ENCODE measurements at regions not wholly inside any gene's neighbourhood (a gene's known extent, or its start where the extent isn't known, plus 50 kb on each side); places are given as distances from the start of the nearest gene placed in this dataset.

GRCh38 chr17:14514973-14515372 lies 214.1 kb downstream of the HS3ST3B1 start:
- Histone ChIP-seq H3K36me3 (replicated peaks) (no peaks in the 10 kb centered on the region), H3K27me3 (replicated peaks) (no peaks in the 10 kb centered on the region), H3K27ac (no peak overlapping the region), H3K4me3 (ENCODE audit: low read depth, low read length) (no peak overlapping the region)
- peak; percentile 7 for TF ChIP-seq CTCF (IDR thresholded peaks at IDR 0.05; ENCODE audit: low read depth, low read length, missing control alignments)
- in situ Hi-C loops (cut with HindIII; ENCODE audit: low pct_ligation_motif_present, low sequenced_read_pairs) = no loop called here
- no peak for DNase-seq

DNA sequence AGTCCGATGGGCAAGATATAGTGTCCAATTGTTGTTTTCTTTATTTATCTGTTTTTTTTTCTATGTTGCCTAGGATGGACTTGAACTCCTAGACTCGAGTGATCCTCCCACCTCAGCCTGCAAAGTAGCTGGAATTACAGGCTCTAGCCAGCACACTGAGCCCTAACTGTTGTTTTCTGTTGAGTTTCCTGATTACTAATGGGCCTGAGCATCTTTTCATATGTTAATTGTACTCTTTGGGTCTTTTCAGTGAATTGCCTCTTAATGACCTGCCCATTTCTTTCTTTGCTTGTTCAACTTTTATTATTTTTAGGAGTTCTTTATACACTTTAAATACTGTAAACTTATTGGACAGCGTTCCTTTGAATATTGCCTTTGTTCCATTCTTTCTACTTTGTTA lies 213.0 kb downstream of the HS3ST3B1 start:
- Histone ChIP-seq H3K27me3 (replicated peaks) (no peaks in the 10 kb centered on the region), H3K27ac (no peak overlapping the region), H3K36me3 (replicated peaks) (no peaks in the 10 kb centered on the region), H3K4me3 (ENCODE audit: low read depth, low read length) (no peak overlapping the region)
- DNase-seq = no peak
- in situ Hi-C loops (cut with HindIII; ENCODE audit: low pct_ligation_motif_present, low sequenced_read_pairs) = no loop called here
- TF ChIP-seq CTCF (IDR thresholded peaks at IDR 0.05; ENCODE audit: low read depth, low read length, missing control alignments) = no peak

DNA sequence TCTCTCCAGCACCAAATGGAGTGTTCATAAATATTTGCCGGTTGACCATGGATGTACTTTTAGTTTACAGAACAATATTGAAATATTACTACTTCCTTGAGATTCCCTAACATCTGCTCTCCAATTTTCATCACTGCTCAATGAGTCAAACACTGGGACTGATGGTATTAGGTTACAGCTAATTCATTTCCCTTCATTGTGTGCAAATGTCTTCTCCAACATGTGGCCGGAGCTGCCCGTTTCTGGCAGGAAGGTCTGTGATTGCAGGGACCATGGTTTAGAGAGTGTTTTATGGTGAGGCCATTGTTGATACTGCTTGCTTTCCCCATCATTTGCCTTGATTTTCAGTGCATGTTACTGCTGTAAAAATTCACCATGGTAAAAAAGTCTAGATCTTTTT lies 209.3 kb downstream of the HS3ST3B1 start:
- DNase-seq = no peak
- no peak overlapping the region for H3K27ac ChIP-seq
- in situ Hi-C loops (cut with HindIII; ENCODE audit: low pct_ligation_motif_present, low sequenced_read_pairs) = no loop called here
- H3K4me3 ChIP-seq (ENCODE audit: low read depth, low read length) = no peak overlapping the region
- H3K36me3 ChIP-seq (replicated peaks) = no peaks in the 10 kb centered on the region
- no peaks in the 10 kb centered on the region for H3K27me3 ChIP-seq (replicated peaks)
- TF ChIP-seq CTCF (IDR thresholded peaks at IDR 0.05; ENCODE audit: low read depth, low read length, missing control alignments) = no peak

DNA sequence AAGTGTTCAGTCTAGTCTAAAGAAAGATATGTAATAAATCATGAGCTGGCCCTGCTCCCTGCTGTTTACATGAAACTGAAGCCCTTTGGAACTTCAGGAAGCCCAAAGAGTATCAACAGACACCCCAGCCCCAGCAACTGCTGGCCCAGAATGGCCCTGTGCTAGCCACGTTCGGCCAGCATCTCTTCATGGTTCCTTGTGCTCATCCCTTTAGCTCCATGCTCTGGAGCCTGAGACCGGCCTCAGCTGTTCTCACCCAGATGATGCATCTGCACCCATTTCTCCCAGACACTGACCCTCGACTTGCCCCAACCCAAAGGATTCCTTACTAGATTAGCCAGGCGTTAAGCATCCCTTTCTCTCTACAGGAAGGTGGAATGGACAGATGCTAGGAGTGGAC lies 207.3 kb downstream of the HS3ST3B1 start:
- in situ Hi-C loops (cut with HindIII; ENCODE audit: low pct_ligation_motif_present, low sequenced_read_pairs) = no loop called here

DNA sequence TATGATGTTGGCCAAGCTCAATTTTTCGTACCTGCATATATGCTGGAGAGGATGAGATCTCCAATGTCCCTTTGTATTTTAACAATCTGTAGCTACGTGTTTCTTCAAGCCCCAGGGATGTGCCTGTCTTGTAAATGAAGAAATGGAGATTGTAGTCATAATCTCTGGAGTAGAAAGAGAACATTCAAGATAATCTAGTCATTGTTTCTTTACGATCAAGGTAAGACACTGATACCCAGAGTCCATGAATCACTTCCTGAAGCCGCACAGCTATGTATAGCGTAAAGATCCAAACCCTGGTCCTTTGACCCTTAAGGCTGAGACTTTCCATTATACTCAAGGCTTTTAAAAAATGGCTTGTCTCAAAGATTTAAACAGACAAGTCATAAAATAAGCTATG lies 205.5 kb downstream of the HS3ST3B1 start:
- no peak for TF ChIP-seq CTCF (IDR thresholded peaks at IDR 0.05; ENCODE audit: low read depth, low read length, missing control alignments)
- no peak overlapping the region for H3K27ac ChIP-seq
- H3K4me3 ChIP-seq (ENCODE audit: low read depth, low read length) = no peak overlapping the region
- no peaks in the 10 kb centered on the region for H3K36me3 ChIP-seq (replicated peaks)
- no peaks in the 10 kb centered on the region for H3K27me3 ChIP-seq (replicated peaks)
- in situ Hi-C loops (cut with HindIII; ENCODE audit: low pct_ligation_motif_present, low sequenced_read_pairs) = no loop called here
- no peak for DNase-seq

More for the DNA sequence above, 207.3 kb downstream of the HS3ST3B1 start:
- DNase-seq = no peak
- Histone ChIP-seq H3K27ac (no peak overlapping the region), H3K36me3 (replicated peaks) (no peaks in the 10 kb centered on the region), H3K4me3 (ENCODE audit: low read depth, low read length) (no peak overlapping the region), H3K27me3 (replicated peaks) (no peaks in the 10 kb centered on the region)
- TF ChIP-seq CTCF (IDR thresholded peaks at IDR 0.05; ENCODE audit: low read depth, low read length, missing control alignments) = no peak

- Histone ChIP-seq H3K27ac (no peak overlapping the region), H3K4me3 (ENCODE audit: low read depth, low read length) (no peak overlapping the region), H3K27me3 (replicated peaks) (no peaks in the 10 kb centered on the region), H3K36me3 (replicated peaks) (no peaks in the 10 kb centered on the region)
- in situ Hi-C loops (cut with HindIII; ENCODE audit: low pct_ligation_motif_present, low sequenced_read_pairs) = no loop called here
- DNase-seq = no peak
- TF ChIP-seq CTCF (IDR thresholded peaks at IDR 0.05; ENCODE audit: low read depth, low read length, missing control alignments) = no peak
Observed at GRCh38 chr17:14505606-14506005, 204.7 kb downstream of the HS3ST3B1 start.
